Esophagus squamous epithelium (tissue), 5 donors: ENCODE measurements at regions not wholly inside any gene's neighbourhood (a gene's known extent, or its start where the extent isn't known, plus 50 kb on each side); places are given as distances from the start of the nearest gene placed in this dataset.
A peak's percentile ranks its signal among the peaks of the same experiment; 100 is the strongest.
"Not testable (repeated sequence)": the region's sequence is repeated elsewhere in the genome, so short reads cannot be mapped to it uniquely, and the experiment has no call there.

Experiments used
- DNase-seq: peaks from one replicate; lab custom pipeline; 2025; lab: John Stamatoyannopoulos, UW
- H3K27ac ChIP-seq, 4 donors: fragments of 200-600 bp; sonication (generic); one replicate each; pipeline ENCODE4 v1.5.1; 2016 to 2019; ENCODE audit warnings: mild to moderate bottlenecking in 1 of 4
- H3K27me3 ChIP-seq, 4 donors: fragments of 200-600 bp; sonication (generic); 1 replicate in 3 of 4; 2 replicates in 1 of 4; pipeline versions ENCODE4 v1.5.1 to v1.6.0; 2017 to 2021; ENCODE audit warnings: antibody characterized with exemption in 1 of 4
- H3K36me3 ChIP-seq, 3 donors: fragments of 200-600 bp; sonication (generic); one replicate each; pipeline ENCODE4 v1.5.1; 2016 to 2019
- H3K4me1 ChIP-seq, 3 donors: fragments of 200-600 bp; sonication (generic); one replicate each; pipeline ENCODE4 v1.5.1; 2017 to 2019
- H3K4me3 ChIP-seq, 4 donors: fragments of 200-600 bp; sonication (generic); 1 replicate in 3 of 4; 2 replicates in 1 of 4; pipeline ENCODE4 v1.5.1; 2016 to 2019; ENCODE audit warnings: mild to moderate bottlenecking in 2 of 4, moderate library complexity in 1 of 4
- H3K9me3 ChIP-seq, 3 donors: fragments of 200-600 bp; sonication (generic); one replicate each; pipeline ENCODE4 v1.5.1; 2016 to 2019
- POLR2A ChIP-seq, 4 donors: fragments of 450-650 bp; IDR thresholded peaks; one replicate each; pipeline ENCODE4 v1.6.1; 2017; ENCODE audit warnings: antibody characterized with exemption in 4 of 4, mild to moderate bottlenecking in 4 of 4, moderate library complexity in 3 of 4
- WGBS, 2 donors: methylation state at CpG; one replicate each; pipeline ENCODE4 v1.1.5; 2018; 5-methylcytosine and 5-hydroxymethylcytosine counted together
- intact Hi-C: fragments of 100-400 bp; cut with DNase I; formaldehyde crosslinking; loops from one replicate; pipeline ENCODE4 v1.15.0; 2022
- TF ChIP-seq, protein P1 (sequence below), 6 experiments: fragments of 450-650 bp in 4 of 6; fragments of 200-600 bp in 2 of 6; sonication (generic) in 2 of 6; IDR thresholded peaks; one replicate each; pipeline ENCODE4 v1.5.1; 2016 to 2019; ENCODE audit warnings: antibody characterized with exemption in 6 of 6, mild to moderate bottlenecking in 4 of 6, moderate library complexity in 4 of 6
- donor health status: DM: yes; HTN: yes; CAD: no.

DNA sequence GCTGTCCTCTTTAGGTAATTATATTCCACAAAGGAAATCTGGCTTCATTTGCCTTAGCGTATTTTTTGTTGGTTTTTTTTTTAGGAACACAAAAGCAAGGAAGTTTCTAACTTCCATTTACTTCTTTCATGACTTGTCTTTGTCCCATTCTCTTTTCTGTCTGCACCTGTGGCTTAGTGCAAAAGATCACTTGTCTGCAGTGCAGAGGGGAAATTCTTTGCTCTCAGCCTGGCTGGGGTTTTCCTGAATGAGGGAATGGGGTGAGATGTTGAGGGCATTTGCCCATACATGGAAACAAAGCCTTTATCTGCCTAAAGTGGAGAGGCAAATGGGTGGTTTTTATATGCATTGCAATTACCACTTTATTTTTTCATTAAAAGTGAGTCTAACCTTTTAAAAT, 361.1 kb upstream of the IGFBP3 start:
- Histone ChIP-seq H3K27me3 (no peaks in the 10 kb centered on the region), H3K4me3 (no peak overlapping the region), H3K36me3 (no peaks in the 10 kb centered on the region), H3K27ac (no peak overlapping the region), H3K9me3 (no peaks in the 10 kb centered on the region), H3K4me1 (peaks cover 0 to 12% (median 0%) of the 10 kb centered on the region in 3 donors)
- TF ChIP-seq, protein P1, sequence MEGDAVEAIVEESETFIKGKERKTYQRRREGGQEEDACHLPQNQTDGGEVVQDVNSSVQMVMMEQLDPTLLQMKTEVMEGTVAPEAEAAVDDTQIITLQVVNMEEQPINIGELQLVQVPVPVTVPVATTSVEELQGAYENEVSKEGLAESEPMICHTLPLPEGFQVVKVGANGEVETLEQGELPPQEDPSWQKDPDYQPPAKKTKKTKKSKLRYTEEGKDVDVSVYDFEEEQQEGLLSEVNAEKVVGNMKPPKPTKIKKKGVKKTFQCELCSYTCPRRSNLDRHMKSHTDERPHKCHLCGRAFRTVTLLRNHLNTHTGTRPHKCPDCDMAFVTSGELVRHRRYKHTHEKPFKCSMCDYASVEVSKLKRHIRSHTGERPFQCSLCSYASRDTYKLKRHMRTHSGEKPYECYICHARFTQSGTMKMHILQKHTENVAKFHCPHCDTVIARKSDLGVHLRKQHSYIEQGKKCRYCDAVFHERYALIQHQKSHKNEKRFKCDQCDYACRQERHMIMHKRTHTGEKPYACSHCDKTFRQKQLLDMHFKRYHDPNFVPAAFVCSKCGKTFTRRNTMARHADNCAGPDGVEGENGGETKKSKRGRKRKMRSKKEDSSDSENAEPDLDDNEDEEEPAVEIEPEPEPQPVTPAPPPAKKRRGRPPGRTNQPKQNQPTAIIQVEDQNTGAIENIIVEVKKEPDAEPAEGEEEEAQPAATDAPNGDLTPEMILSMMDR (IDR thresholded peaks at IDR 0.05) = no peak
- TF ChIP-seq POLR2A (IDR thresholded peaks at IDR 0.05) = no peak
- no peak for DNase-seq
- WGBS, 2 donors = 57 to 63% methylated on average over 1 of the region's 1 CpG
- intact Hi-C loops = no loop called here

DNA sequence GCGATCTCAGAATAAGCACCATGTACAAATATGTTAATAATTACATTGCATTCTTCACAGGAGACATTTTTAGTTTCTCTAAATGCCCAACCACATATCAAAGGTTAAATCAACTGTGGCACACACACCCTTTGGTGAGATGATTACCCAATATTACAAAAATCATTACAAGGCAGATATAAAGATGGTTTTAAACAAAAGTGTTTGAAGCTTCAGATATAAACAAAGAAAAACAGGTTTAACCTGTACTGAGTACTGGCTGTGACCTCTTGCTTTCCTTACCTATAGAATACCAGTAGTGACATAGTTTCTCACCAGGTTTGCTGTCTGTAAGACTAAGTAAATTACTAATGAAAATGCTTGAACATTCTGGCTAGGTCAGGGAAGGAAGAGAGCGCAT, 360.0 kb upstream of the IGFBP3 start:
- Histone ChIP-seq H3K4me1 (peaks cover 0 to 12% (median 0%) of the 10 kb centered on the region in 3 donors), H3K36me3 (no peaks in the 10 kb centered on the region), H3K27me3 (no peaks in the 10 kb centered on the region), H3K4me3 (no peak overlapping the region), H3K9me3 (no peaks in the 10 kb centered on the region), H3K27ac (peak overlapping the region in 3 of 4 donors; percentile 43 to 62 (median 43))
- intact Hi-C loops = no loop called here
- TF ChIP-seq POLR2A (IDR thresholded peaks at IDR 0.05) = no peak
- TF ChIP-seq, protein P1 (IDR thresholded peaks at IDR 0.05) = no peak
- 39 to 61% methylated on average over 2 of the region's 2 CpGs for WGBS, 2 donors
- no peak for DNase-seq

DNA sequence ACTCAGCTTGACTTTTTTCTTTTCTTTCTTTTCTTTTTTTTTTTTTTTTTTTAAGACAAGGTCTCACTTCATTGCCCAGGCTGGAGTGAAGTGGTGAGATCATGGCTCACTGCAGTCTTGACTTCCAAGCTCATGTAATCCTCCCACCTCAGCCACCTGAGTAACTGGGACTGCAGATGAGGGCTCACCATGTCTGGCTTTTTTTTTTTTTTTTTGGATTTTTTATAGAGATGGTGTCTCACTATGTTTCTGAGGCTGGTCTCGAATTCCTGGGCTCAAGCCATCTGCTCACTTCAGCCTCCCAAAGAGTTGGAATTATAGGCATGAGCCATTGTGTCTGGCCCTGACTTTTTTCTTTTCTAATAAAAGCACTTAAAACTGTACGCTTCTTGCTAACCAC, 358.2 kb upstream of the IGFBP3 start:
- WGBS, 2 donors = 77 to 94% methylated on average over 2 of the region's 2 CpGs

DNA sequence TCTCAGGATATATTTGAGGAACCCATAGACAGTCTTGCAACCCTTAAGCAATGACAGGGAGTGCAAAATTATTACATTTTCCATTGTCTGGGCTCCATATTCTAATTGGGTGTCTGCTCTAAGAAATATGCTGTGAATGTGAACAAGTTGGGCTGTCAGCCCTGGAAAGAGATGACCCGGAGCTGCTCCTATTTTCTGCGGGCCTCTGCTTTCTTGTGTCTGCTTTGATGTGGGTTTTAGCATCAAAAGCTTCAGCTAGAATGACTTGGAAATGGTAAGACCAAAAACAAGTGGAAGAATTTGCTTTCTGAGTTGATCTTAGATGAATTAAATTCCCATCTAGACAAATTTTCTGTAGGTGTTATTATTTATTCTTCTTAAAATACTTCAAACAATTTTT, 343.6 kb upstream of the IGFBP3 start:
- intact Hi-C loops = no loop called here
- 53 to 58% methylated on average over 2 of the region's 2 CpGs for WGBS, 2 donors
- TF ChIP-seq, protein P1 (IDR thresholded peaks at IDR 0.05) = no peak
- no peak for TF ChIP-seq POLR2A (IDR thresholded peaks at IDR 0.05)

More for the DNA sequence above, 358.2 kb upstream of the IGFBP3 start:
- no peaks in the 10 kb centered on the region for H3K9me3 ChIP-seq
- peaks cover 0 to 12% (median 0%) of the 10 kb centered on the region in 3 donors for H3K4me1 ChIP-seq
- no peaks in the 10 kb centered on the region for H3K36me3 ChIP-seq
- H3K27ac ChIP-seq = no peak overlapping the region
- intact Hi-C loops = no loop called here
- H3K4me3 ChIP-seq = no peak overlapping the region
- no peaks in the 10 kb centered on the region for H3K27me3 ChIP-seq
- TF ChIP-seq, protein P1 (IDR thresholded peaks at IDR 0.05) = no peak
- no peak for TF ChIP-seq POLR2A (IDR thresholded peaks at IDR 0.05)
- DNase-seq = no peak

DNA sequence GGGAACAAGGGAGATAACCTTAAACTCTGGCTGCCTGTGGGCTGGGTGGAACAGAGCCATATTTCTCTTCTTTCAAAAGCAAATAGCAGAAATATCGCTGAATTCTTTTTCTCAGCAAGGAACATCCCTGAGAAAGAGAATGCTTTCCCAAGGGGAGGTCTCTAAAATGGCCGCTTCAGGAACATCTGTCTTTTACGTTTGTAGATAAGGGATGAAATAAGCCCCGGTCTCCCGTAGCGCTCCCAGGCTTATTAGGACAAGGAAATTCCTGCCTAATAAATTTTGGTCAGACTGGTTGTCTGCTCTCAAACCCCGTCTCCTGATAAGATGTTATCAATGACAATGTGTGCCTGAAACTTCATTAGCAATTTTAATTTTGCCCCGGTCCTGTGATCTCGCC, 340.6 kb upstream of the IGFBP3 start:
- H3K27me3 ChIP-seq, H3K27ac ChIP-seq, H3K36me3 ChIP-seq, H3K4me3 ChIP-seq, intact Hi-C loops, H3K4me1 ChIP-seq, DNase-seq: not testable (repeated sequence)
- peaks cover 0 to 18% (median 0%) of the 10 kb centered on the region in 3 donors for H3K9me3 ChIP-seq
- WGBS, 2 donors = 87 to 93% methylated on average over 9 of the region's 9 CpGs

More for the DNA sequence above, 343.6 kb upstream of the IGFBP3 start:
- Histone ChIP-seq H3K4me3 (no peak overlapping the region), H3K27ac (no peak overlapping the region), H3K4me1 (no peaks in the 10 kb centered on the region), H3K36me3 (no peaks in the 10 kb centered on the region), H3K27me3 (no peaks in the 10 kb centered on the region), H3K9me3 (peaks cover 0 to 18% (median 0%) of the 10 kb centered on the region in 3 donors)
- no peak for DNase-seq

DNA sequence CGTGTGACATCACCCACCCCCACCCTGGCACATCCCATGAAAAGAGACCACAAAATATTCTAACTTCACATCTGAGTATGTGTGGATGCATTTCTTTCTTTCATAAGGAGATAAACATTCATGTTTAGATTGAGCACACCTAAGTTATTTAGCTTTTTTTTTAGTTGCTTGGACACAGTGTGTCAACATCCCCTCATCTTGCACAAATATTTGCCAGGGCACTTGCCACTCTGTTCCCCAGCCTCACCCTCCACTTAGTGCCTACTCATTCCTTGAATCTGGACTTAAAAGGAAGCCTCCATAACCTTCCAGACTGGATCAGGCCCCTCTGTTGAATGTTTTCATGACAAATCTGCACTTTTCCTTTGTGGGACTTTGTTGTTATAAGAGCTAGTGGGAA, 338.9 kb upstream of the IGFBP3 start:
- WGBS, 2 donors = 46 to 52% methylated on average over 1 of the region's 1 CpG
- intact Hi-C loops = no loop called here

More for the DNA sequence above, 338.9 kb upstream of the IGFBP3 start:
- peaks cover 0 to 5% (median 0%) of the 10 kb centered on the region in 3 donors for H3K4me1 ChIP-seq
- DNase-seq = no peak
- no peaks in the 10 kb centered on the region for H3K27me3 ChIP-seq
- TF ChIP-seq, protein P1 (IDR thresholded peaks at IDR 0.05) = no peak
- no peak for TF ChIP-seq POLR2A (IDR thresholded peaks at IDR 0.05)
- no peak overlapping the region for H3K27ac ChIP-seq
- H3K9me3 ChIP-seq = peaks cover 0 to 18% (median 0%) of the 10 kb centered on the region in 3 donors
- H3K36me3 ChIP-seq = no peaks in the 10 kb centered on the region
- no peak overlapping the region for H3K4me3 ChIP-seq
